ENCODE measurements at regions not wholly inside any gene's neighbourhood (a gene's known extent, or its start where the extent isn't known, plus 50 kb on each side); places are given as distances from the start of the nearest gene placed in this dataset.
"Not testable (repeated sequence)": the region's sequence is repeated elsewhere in the genome, so short reads cannot be mapped to it uniquely, and the experiment has no call there.

DNA sequence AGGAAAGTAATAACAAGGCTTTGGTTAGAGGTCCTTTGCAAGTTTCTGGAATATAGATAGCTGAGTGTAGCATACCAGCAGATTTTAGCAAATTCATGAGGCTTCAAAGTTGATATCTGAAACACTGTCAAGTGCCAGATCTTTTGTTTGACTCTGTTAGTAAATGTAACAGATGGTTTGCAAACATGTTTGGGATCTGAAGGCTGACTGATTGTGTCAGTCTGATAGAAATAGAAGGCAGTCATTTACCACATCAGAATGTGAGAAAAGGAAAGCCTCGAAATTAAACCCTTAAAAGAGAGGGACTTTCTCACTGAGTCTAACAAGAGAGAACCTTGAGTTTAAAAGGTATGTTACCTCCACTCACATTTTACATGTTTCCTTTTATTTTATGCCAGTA lies 371.5 kb downstream of the KIF2B start:
- TF ChIP-seq, protein P1, sequence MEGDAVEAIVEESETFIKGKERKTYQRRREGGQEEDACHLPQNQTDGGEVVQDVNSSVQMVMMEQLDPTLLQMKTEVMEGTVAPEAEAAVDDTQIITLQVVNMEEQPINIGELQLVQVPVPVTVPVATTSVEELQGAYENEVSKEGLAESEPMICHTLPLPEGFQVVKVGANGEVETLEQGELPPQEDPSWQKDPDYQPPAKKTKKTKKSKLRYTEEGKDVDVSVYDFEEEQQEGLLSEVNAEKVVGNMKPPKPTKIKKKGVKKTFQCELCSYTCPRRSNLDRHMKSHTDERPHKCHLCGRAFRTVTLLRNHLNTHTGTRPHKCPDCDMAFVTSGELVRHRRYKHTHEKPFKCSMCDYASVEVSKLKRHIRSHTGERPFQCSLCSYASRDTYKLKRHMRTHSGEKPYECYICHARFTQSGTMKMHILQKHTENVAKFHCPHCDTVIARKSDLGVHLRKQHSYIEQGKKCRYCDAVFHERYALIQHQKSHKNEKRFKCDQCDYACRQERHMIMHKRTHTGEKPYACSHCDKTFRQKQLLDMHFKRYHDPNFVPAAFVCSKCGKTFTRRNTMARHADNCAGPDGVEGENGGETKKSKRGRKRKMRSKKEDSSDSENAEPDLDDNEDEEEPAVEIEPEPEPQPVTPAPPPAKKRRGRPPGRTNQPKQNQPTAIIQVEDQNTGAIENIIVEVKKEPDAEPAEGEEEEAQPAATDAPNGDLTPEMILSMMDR (IDR thresholded peaks at IDR 0.05; ENCODE audit: control insufficient read depth, extremely low read depth, insufficient read depth): no peak
- DNase-seq (ENCODE audit: low read depth): no peak

DNA sequence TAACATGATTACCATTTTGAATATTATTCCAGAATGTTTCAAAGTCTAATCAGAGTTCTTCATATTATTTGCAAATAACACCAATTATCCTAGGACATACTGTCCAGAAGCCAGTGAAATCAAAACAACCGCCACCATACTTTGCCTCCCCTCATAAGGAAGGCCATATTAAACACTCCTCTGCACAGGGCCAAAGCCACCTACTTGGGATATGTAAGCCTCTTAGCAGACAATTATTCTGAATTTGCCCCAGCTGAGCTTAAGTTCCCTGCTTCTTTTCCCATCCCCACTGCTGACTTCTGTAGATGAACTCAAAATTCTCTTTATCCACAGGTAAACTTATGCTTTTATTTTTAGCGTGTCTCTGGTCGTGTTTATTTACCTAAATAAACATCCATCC lies 374.0 kb downstream of the KIF2B start:
- no peak for DNase-seq (ENCODE audit: low read depth)
- no peak overlapping the region for H3K4me3 ChIP-seq (ENCODE audit: low read depth, low read length)
- TF ChIP-seq, protein P1 (IDR thresholded peaks at IDR 0.05; ENCODE audit: control insufficient read depth, extremely low read depth, insufficient read depth): no peak

More for the DNA sequence above, 371.5 kb downstream of the KIF2B start:
- H3K4me3 ChIP-seq (ENCODE audit: low read depth, low read length): no peak overlapping the region

DNA sequence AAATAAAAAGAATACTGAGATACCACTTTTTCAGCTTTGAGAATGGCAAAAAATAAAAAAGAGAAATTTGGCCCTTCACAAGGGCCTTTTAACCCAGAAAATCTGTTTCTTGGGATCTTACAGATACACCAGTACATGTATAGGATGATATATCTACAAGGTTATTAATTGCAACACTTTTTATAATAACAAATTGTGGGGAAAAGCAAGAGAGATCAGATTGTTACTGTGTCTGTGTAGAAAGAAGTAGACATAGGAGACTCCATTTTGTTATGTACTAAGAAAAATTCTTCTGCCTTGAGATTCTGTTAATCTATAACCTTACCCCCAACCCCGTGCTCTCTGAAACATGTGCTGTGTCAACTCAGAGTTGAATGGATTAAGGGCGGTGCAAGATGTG lies 378.7 kb downstream of the KIF2B start:
- DNase-seq (ENCODE audit: low read depth); H3K4me3 ChIP-seq (ENCODE audit: low read depth, low read length): not testable (repeated sequence)

DNA sequence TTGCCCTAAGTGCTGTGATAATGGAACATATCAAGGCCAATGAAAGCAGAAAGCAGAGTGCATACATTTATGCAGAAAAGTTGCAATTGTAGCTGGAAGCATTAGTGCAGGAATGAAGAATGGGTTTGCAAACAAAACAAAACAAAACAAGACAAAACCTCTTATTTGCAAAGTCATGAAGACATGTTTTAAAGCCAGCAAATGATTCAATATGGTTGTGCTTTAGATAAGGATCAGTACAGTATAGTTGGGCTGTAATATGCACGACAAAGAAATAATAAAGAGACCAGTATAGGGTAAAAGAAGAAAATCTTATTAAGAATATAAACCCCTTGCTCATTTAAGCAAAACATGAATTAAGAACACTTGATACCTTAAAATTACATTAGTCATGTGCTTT lies 398.1 kb downstream of the KIF2B start:
- TF ChIP-seq, protein P1 (IDR thresholded peaks at IDR 0.05; ENCODE audit: control insufficient read depth, extremely low read depth, insufficient read depth): no peak
- H3K4me3 ChIP-seq (ENCODE audit: low read depth, low read length): no peak overlapping the region
- DNase-seq (ENCODE audit: low read depth): no peak

DNA sequence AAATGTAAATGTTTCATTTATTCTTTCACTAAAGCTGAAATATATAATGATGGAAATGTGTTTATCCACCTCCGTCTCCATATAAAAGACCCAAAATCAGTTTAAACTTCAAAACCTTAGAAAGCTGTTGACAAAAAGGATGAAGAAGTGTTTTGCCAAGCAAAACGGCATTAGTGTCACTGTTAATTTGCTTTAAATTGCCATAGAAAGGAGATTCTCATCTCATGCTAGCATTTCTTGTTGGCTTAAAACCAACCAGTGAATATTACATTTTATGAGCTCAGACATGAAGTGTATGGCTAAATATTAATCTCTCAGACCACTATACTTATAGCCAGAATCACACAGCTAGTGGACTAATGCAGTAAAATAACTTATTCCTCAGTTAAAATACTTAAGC lies 398.8 kb downstream of the KIF2B start:
- no peak for DNase-seq (ENCODE audit: low read depth)
- no peak overlapping the region for H3K4me3 ChIP-seq (ENCODE audit: low read depth, low read length)
- TF ChIP-seq, protein P1 (IDR thresholded peaks at IDR 0.05; ENCODE audit: control insufficient read depth, extremely low read depth, insufficient read depth): no peak

DNA sequence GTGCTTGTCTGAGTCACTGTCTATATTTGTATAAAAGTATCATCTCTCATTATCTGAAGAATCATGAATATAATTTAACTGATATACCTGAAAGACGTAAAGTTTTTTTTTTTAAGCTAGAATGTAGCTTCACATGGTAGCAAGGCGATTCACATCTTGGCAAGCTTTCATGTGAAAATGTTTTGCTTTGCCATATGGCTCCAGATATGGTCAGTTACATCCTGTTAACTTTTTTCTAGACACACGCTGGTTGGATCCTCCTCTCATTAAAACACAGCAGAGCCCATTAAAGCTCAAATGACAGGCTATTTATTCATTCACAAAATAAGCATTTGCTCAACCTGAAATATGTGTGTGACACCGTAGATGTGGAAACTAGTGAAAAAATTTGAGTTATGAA lies 412.8 kb downstream of the KIF2B start:
- TF ChIP-seq, protein P1 (IDR thresholded peaks at IDR 0.05; ENCODE audit: control insufficient read depth, extremely low read depth, insufficient read depth): no peak
- DNase-seq (ENCODE audit: low read depth): no peak
- no peak overlapping the region for H3K4me3 ChIP-seq (ENCODE audit: low read depth, low read length)

DNA sequence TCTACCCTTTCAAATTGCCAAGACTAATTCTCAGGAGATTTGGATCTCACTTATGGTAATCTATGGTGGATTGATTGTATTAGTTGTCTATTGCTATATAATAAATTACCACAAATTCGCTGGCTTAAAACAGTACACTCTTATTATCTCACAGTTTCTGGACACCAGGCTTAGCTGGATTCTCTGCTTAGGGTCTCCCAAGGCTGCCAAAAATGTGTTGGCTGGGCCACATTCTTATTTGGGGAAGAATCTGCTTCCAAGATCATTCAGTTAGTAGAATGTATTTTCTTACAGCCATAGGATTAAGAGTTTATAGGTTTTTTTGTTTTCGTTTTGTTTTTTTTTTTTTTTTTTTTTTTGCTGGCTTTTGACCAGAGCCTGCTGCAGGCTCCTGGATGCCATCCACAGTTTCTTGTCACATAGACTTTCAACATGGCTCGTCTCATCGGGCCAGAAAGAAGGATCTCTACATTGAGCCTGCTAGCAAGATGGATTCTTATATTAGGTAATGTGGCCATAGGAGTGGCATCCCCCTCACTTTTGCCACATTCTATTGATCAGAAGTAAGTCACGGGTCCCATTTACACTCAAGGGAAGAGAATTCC lies 415.3 kb downstream of the KIF2B start:
- TF ChIP-seq, protein P1 (IDR thresholded peaks at IDR 0.05; ENCODE audit: control insufficient read depth, extremely low read depth, insufficient read depth): no peak
- H3K4me3 ChIP-seq (ENCODE audit: low read depth, low read length): no peak overlapping the region
- DNase-seq (ENCODE audit: low read depth): no peak
